IMR-90 (cell line): ENCODE measurements at regions not wholly inside any gene's neighbourhood (a gene's known extent, or its start where the extent isn't known, plus 50 kb on each side); places are given as distances from the start of the nearest gene placed in this dataset.

Experiments
- CEBPB ChIP-seq: IDR thresholded peaks from 2 replicates; pipeline ENCODE4 v1.6.1; 2012; ENCODE audit warnings: low read depth, low read length, improper control_type of control experiment
- MAZ ChIP-seq: IDR thresholded peaks from 2 replicates; pipeline ENCODE4 v1.6.1; 2012; ENCODE audit warnings: low read depth, mild to moderate bottlenecking, low read length, improper control_type of control experiment, moderate library complexity, borderline replicate concordance
- NFE2L2 ChIP-seq: fragments of 150-350 bp; IDR thresholded peaks from 2 replicates; pipeline ENCODE4 v1.6.1; 2016; ENCODE audit warnings: low read depth, mild to moderate bottlenecking, low read length
- POLR2A ChIP-seq: IDR thresholded peaks from 2 replicates; pipeline ENCODE4 v1.6.1; 2012; ENCODE audit warnings: mild to moderate bottlenecking, low read depth, low read length
- RAD21 ChIP-seq: IDR thresholded peaks from 2 replicates; pipeline ENCODE4 v1.6.1; 2012; ENCODE audit warnings: low read length, improper control_type of control experiment
- RCOR1 ChIP-seq: IDR thresholded peaks from 2 replicates; pipeline ENCODE4 v1.6.1; 2012; ENCODE audit warnings: mild to moderate bottlenecking, low read length, improper control_type of control experiment; ENCODE audit not compliant: insufficient replicate concordance
- TF ChIP-seq, protein P1 (sequence below): conservative IDR thresholded peaks from 2 replicates; pipeline ENCODE4 v1.5.1; 2012; ENCODE audit warnings: mild to moderate bottlenecking, low read depth, low read length, improper control_type of control experiment
- TF ChIP-seq, protein P2 (sequence below): fragments of 150-350 bp; IDR thresholded peaks from 2 replicates; pipeline ENCODE4 v1.6.1; 2016; ENCODE audit warnings: low read depth, mild to moderate bottlenecking, low read length, moderate library complexity, borderline replicate concordance

DNA sequence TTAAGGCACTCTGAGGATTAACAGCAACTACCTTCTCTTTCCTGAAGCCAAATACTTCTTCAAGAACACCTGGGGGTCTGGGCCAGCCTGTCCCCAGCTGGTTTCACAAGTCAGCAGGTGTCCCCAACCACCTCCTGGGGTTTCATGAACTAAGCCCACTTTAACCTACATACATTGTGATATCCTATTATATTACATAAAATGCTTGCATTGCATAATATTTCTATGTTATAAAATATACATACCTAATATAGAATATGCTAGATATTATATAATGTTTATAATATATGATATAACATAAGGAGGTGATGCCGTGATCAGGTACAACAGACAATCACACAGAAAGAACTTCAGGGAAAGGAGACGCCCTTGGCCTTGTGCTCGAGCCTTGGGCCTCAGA is 367.6 kb downstream of the C16orf95 start:
- TF ChIP-seq, protein P1, sequence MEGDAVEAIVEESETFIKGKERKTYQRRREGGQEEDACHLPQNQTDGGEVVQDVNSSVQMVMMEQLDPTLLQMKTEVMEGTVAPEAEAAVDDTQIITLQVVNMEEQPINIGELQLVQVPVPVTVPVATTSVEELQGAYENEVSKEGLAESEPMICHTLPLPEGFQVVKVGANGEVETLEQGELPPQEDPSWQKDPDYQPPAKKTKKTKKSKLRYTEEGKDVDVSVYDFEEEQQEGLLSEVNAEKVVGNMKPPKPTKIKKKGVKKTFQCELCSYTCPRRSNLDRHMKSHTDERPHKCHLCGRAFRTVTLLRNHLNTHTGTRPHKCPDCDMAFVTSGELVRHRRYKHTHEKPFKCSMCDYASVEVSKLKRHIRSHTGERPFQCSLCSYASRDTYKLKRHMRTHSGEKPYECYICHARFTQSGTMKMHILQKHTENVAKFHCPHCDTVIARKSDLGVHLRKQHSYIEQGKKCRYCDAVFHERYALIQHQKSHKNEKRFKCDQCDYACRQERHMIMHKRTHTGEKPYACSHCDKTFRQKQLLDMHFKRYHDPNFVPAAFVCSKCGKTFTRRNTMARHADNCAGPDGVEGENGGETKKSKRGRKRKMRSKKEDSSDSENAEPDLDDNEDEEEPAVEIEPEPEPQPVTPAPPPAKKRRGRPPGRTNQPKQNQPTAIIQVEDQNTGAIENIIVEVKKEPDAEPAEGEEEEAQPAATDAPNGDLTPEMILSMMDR: no peak
- TF ChIP-seq, protein P2, sequence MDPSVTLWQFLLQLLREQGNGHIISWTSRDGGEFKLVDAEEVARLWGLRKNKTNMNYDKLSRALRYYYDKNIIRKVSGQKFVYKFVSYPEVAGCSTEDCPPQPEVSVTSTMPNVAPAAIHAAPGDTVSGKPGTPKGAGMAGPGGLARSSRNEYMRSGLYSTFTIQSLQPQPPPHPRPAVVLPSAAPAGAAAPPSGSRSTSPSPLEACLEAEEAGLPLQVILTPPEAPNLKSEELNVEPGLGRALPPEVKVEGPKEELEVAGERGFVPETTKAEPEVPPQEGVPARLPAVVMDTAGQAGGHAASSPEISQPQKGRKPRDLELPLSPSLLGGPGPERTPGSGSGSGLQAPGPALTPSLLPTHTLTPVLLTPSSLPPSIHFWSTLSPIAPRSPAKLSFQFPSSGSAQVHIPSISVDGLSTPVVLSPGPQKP: no peak
- no peak for TF ChIP-seq NFE2L2
- TF ChIP-seq CEBPB: no peak
- no peak for TF ChIP-seq POLR2A
- no peak for TF ChIP-seq MAZ
- TF ChIP-seq RCOR1: no peak
- TF ChIP-seq RAD21: no peak
